B cell (primary cell): ENCODE measurements at regions not wholly inside any gene's neighbourhood (a gene's known extent, or its start where the extent isn't known, plus 50 kb on each side); places are given as distances from the start of the nearest gene placed in this dataset.
"Not testable (repeated sequence)": the region's sequence is repeated elsewhere in the genome, so short reads cannot be mapped to it uniquely, and the experiment has no call there.

Source experiments
- ATAC-seq: fragments of 200-7000 bp; cut with Tn5 transposase; one replicate; pipeline ENCODE4 v1.10.0; 2021; ENCODE audit warnings: low read depth, mild to moderate bottlenecking, moderate number of reproducible peaks, moderate library complexity
- CTCF ChIA-PET: fragments of 350-600 bp; sonication (Branson Sonifier 250); formaldehyde crosslinking; loops from one replicate; lab custom pipeline; 2021; ENCODE audit warnings: antibody characterized with exemption, inconsistent platforms; lab: Charles Lee
- POLR2A ChIA-PET: fragments of 350-600 bp; sonication (Branson Sonifier 250); formaldehyde crosslinking; loops from one replicate; lab custom pipeline; 2021; ENCODE audit warnings: antibody characterized with exemption; lab: Charles Lee
- DNase-seq: peaks from one replicate; pipeline ENCODE4 v3.0.0; 2013
- H2AFZ ChIP-seq: 2 replicates; pipeline ENCODE4 v1.6.1; 2012; ENCODE audit warnings: mild to moderate bottlenecking, low read depth, low read length; ENCODE audit not compliant: insufficient read depth, poor library complexity, severe bottlenecking
- H3K27ac ChIP-seq, 2 donors: 1 replicate in 1 of 2; 2 replicates in 1 of 2; pipeline ENCODE4 v1.5.1; 2012 to 2013; ENCODE audit warnings: low read length in 2 of 2, mild to moderate bottlenecking in 2 of 2, moderate library complexity in 1 of 2
- H3K27me3 ChIP-seq, 4 experiments: fragments of 200-600 bp in 1 of 4; sonication (generic) in 1 of 4; replicated peaks in 1 of 4; 1 replicate in 2 of 4; 2 replicates in 2 of 4; pipeline versions ENCODE4 v1.6.1 to v1.7.0; 2013 to 2016; ENCODE audit warnings: low read length in 3 of 4, mild to moderate bottlenecking in 2 of 4, mixed read lengths in 1 of 4, moderate library complexity in 1 of 4; ENCODE audit not compliant: insufficient read depth in 4 of 4, control insufficient read depth in 3 of 4; ENCODE audit errors: control extremely low read depth in 1 of 4
- H3K36me3 ChIP-seq, 2 experiments: replicated peaks in 1 of 2; 1 replicate in 1 of 2; 2 replicates in 1 of 2; pipeline versions ENCODE4 v1.6.1 to v1.7.1; 2013; ENCODE audit warnings: low read length in 1 of 2; ENCODE audit not compliant: insufficient read depth in 2 of 2, control insufficient read depth in 1 of 2; ENCODE audit errors: control extremely low read depth in 1 of 2, extremely low read depth in 1 of 2
- H3K4me1 ChIP-seq, 2 donors: fragments of 200-600 bp in 1 of 2; sonication (generic) in 1 of 2; 1 replicate in 1 of 2; 2 replicates in 1 of 2; pipeline versions ENCODE4 v1.5.1 to v1.6.1; 2013 to 2017; ENCODE audit warnings: low read length in 2 of 2; ENCODE audit not compliant: control insufficient read depth in 2 of 2, insufficient read depth in 2 of 2
- H3K4me2 ChIP-seq: replicated peaks from 2 replicates; pipeline ENCODE3; 2012; ENCODE audit warnings: mild to moderate bottlenecking, low read depth, low read length; ENCODE audit not compliant: poor library complexity, severe bottlenecking
- H3K4me3 ChIP-seq, 5 experiments: fragments of 200-600 bp in 1 of 5; sonication (generic) in 1 of 5; 1 replicate in 3 of 5; 2 replicates in 2 of 5; pipeline versions ENCODE4 v1.5.1 to v1.7.0; 2011 to 2016; ENCODE audit warnings: low read length in 4 of 5, mild to moderate bottlenecking in 4 of 5, low read depth in 2 of 5, control low read depth in 1 of 5, moderate library complexity in 1 of 5; ENCODE audit not compliant: insufficient read depth in 1 of 5; ENCODE audit errors: control extremely low read depth in 1 of 5, extremely low read depth in 1 of 5
- H3K79me2 ChIP-seq: fragments of 200-600 bp; sonication (generic); one replicate; pipeline ENCODE4 v1.6.0; 2016; ENCODE audit warnings: low read length; ENCODE audit not compliant: control insufficient read depth, insufficient read depth
- H3K9ac ChIP-seq: fragments of 200-600 bp; sonication (generic); 2 replicates; pipeline ENCODE4 v1.6.1; 2017; ENCODE audit warnings: mild to moderate bottlenecking, low read length, moderate library complexity
- H3K9me3 ChIP-seq, 3 donors: one replicate each; pipeline versions ENCODE4 v1.6.1 to v1.7.1; 2013; ENCODE audit warnings: low read length in 2 of 3; ENCODE audit not compliant: control insufficient read depth in 2 of 3, insufficient read depth in 1 of 3; ENCODE audit errors: control extremely low read depth in 1 of 3
- H4K20me1 ChIP-seq: 2 replicates; pipeline ENCODE4 v1.6.0; 2012; ENCODE audit warnings: mild to moderate bottlenecking, low read length; ENCODE audit not compliant: insufficient read depth, control insufficient read depth, poor library complexity, severe bottlenecking
- H3K27ac Mint-ChIP-seq: one replicate; pipeline ENCODE4 v1.8.0; 2021; ENCODE audit warnings: mixed read lengths
- H3K27me3 Mint-ChIP-seq: one replicate; pipeline ENCODE4 v1.8.0; 2021; ENCODE audit warnings: mixed read lengths
- H3K4me1 Mint-ChIP-seq: one replicate; pipeline ENCODE4 v1.8.0; 2021; ENCODE audit warnings: mixed read lengths
- H3K4me3 Mint-ChIP-seq: one replicate; pipeline ENCODE4 v1.8.0; 2021; ENCODE audit warnings: mixed read lengths
- H3K9me3 Mint-ChIP-seq: one replicate; pipeline ENCODE4 v1.8.0; 2022; ENCODE audit warnings: mixed read lengths; ENCODE audit not compliant: insufficient read depth
- CTCF ChIP-seq: fragments of 200-600 bp; IDR thresholded peaks from one replicate; pipeline ENCODE4 v1.8.0; 2022; ENCODE audit warnings: antibody characterized with exemption, mild to moderate bottlenecking
- EZH2 ChIP-seq: IDR thresholded peaks from 2 replicates; pipeline ENCODE4 v1.6.1; 2012; ENCODE audit warnings: borderline replicate concordance, low read depth, mild to moderate bottlenecking, moderate library complexity, low read length; ENCODE audit not compliant: insufficient read depth, poor library complexity, severe bottlenecking
- WGBS: methylation state at CpG from one replicate; pipeline ENCODE4 v1.1.5; 2013; ENCODE audit warnings: missing lambda C conversion rate; ENCODE audit not compliant: insufficient coverage; 5-methylcytosine and 5-hydroxymethylcytosine counted together
- intact Hi-C: fragments of 100-400 bp; cut with micrococcal nuclease; formaldehyde crosslinking; loops from one replicate; pipeline ENCODE4 v1.10.0; 2022

- Mint-ChIP-seq H3K4me3 (no peak overlapping the region), H3K27me3 (no peaks in the 10 kb centered on the region), H3K27ac (no peak overlapping the region), H3K9me3 (peaks cover 9% of the 10 kb centered on the region), H3K4me1 (no peaks in the 10 kb centered on the region)
- no peak overlapping the region for H3K9ac ChIP-seq
- ChIA-PET CTCF (no interaction called here), POLR2A (no interaction called here)
- H3K4me1 ChIP-seq: no peaks in the 10 kb centered on the region
- TF ChIP-seq CTCF: no peak
- TF ChIP-seq EZH2: no peak
- no peak overlapping the region for H3K4me2 ChIP-seq
- WGBS: 95% methylated on average over 6 of the region's 7 CpGs
- DNase-seq (no peak), ATAC-seq (no peak)
- no peaks in the 10 kb centered on the region for H3K79me2 ChIP-seq
- no peaks in the 10 kb centered on the region for H3K27me3 ChIP-seq
- intact Hi-C loops: no loop called here
- no peaks in the 10 kb centered on the region for H3K36me3 ChIP-seq
- no peak overlapping the region for H2AFZ ChIP-seq
- H4K20me1 ChIP-seq: no peaks in the 10 kb centered on the region
- H3K4me3 ChIP-seq: no peak overlapping the region
- no peak overlapping the region for H3K27ac ChIP-seq
- peaks cover 1 to 8% (median 2%) of the 10 kb centered on the region in 3 donors for H3K9me3 ChIP-seq
These were observed 985.8 kb upstream of the NRXN1 start for GRCh38 chr2:52017646-52018235.

DNA sequence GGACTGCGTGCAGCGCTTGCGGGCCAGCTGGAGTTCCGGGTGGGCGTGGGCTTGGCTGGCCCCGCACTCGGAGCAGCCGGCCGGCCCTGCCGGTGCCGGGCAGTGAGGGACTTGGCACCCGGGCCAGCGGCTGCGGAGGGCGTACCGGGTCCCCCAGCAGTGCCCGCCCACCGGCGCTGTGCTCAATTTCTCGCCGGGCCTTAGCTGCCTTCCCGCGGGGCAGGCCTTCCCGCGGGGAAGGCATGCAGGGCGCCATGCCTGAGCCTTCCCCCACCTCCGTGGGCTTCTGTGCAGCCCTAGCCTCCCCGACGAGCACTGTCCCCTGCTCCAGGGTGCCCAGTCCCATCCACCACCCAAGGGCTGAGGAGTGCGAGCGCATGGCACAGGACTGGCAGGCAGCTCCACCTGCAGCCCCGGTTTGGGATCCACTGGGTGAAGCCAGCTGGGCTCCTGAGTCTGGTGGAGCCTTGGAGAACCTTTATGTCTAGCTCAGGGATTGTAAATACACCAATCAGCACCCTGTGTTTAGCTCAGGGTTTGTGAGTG, 975.0 kb upstream of the NRXN1 start:
- H3K79me2 ChIP-seq, H3K27ac Mint-ChIP-seq, ATAC-seq, intact Hi-C loops, H3K36me3 ChIP-seq, H3K4me1 ChIP-seq, H3K27ac ChIP-seq, H3K27me3 ChIP-seq, POLR2A ChIA-PET, H4K20me1 ChIP-seq, H3K4me3 ChIP-seq, H2AFZ ChIP-seq, H3K9me3 Mint-ChIP-seq, H3K4me3 Mint-ChIP-seq, H3K9ac ChIP-seq, H3K27me3 Mint-ChIP-seq, CTCF ChIA-PET, H3K4me1 Mint-ChIP-seq, H3K4me2 ChIP-seq, DNase-seq: not testable (repeated sequence)
- 99% methylated on average over 29 of the region's 32 CpGs for WGBS
- H3K9me3 ChIP-seq: peaks cover 0 to 13% (median 0%) of the 10 kb centered on the region in 3 donors
